ENCODE measurements at regions not wholly inside any gene's neighbourhood (a gene's known extent, or its start where the extent isn't known, plus 50 kb on each side); places are given as distances from the start of the nearest gene placed in this dataset.

DNA sequence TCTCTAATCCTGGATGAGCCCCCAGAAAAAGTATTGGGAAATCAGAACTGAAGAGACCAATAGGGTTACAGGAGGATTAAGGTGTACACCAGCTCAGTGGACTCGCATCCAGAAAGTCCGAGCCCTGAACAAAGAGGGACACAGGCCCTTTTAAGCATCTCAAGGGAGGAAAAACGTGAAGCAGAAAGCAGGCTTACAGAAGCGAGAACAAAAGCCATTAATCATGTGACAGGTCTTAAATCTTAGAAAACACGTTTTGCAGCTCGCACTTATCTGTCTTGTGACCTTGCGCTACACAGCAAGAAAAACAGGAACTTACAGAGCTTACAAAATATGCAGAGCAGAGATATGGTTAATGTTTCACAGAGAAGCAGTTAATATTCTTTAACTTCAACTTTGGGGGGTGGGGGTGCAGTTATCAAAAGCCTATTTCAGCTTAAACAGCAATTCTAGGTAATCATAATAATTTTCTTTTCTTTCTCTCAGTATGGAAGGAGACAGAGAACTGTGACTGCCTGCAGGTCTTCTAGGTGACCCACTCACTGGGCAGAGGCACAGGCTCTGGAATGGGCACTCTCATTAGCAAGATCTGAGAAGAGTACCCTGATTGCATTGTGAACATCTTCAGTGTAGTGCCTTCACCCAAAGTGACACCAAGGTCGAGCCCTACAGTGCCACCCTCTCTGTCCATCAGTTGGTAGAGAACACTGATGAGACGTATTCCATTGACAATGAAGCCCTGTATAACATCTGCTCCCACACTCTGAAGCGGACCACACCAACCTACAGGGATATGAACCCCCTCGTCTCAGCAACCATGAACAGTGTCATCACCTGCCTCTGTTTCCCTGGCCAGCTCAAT is 65.0 kb upstream of the MOCS1 start:
- TF ChIP-seq, protein P1, sequence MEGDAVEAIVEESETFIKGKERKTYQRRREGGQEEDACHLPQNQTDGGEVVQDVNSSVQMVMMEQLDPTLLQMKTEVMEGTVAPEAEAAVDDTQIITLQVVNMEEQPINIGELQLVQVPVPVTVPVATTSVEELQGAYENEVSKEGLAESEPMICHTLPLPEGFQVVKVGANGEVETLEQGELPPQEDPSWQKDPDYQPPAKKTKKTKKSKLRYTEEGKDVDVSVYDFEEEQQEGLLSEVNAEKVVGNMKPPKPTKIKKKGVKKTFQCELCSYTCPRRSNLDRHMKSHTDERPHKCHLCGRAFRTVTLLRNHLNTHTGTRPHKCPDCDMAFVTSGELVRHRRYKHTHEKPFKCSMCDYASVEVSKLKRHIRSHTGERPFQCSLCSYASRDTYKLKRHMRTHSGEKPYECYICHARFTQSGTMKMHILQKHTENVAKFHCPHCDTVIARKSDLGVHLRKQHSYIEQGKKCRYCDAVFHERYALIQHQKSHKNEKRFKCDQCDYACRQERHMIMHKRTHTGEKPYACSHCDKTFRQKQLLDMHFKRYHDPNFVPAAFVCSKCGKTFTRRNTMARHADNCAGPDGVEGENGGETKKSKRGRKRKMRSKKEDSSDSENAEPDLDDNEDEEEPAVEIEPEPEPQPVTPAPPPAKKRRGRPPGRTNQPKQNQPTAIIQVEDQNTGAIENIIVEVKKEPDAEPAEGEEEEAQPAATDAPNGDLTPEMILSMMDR (IDR thresholded peaks at IDR 0.05), result no peak
- WGBS, 3 donors, result 77 to 82% (median 79%) methylated on average over 11 of the region's 11 CpGs
- Histone ChIP-seq H3K27me3 (ENCODE audit: insufficient read depth in 3 of 3, low read length in 2 of 3) (no peaks in the 10 kb centered on the region), H3K36me3 (ENCODE audit: insufficient read depth in 1 of 2, low read depth in 1 of 2) (no peaks in the 10 kb centered on the region), H3K4me3 (no peak overlapping the region), H3K4me1 (no peaks in the 10 kb centered on the region), H3K9me3 (no peaks in the 10 kb centered on the region), H3K27ac (no peak overlapping the region)
- intact Hi-C loops (cut with DNase I), result no loop called here
- DNase-seq (no peak), ATAC-seq (no peak)

DNA sequence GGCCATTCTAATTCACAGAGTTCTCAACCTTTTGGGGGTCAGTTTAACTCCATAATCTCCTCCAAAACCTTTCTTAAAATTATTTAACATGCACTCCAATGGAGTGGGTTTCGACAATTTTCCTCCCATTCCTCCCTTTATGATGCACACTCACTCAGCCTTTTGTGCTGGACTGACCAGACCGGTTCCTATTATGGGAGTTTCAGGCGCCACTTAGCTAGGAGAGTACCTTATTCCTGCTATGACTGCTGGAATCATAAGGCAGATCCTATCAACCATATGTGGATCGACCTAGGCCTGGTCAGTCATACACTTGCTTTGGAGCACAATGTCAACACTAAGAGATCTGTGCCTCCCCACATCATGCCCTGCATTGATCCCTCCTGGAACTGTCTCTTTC is 63.9 kb upstream of the MOCS1 start:
- H3K27ac ChIP-seq, result no peak overlapping the region
- H3K4me3 ChIP-seq, result no peak overlapping the region
- intact Hi-C loops (cut with DNase I), result no loop called here
- no peaks in the 10 kb centered on the region for H3K4me1 ChIP-seq
- no peak for ATAC-seq
- DNase-seq, result no peak
- TF ChIP-seq, protein P1 (IDR thresholded peaks at IDR 0.05), result no peak
- H3K36me3 ChIP-seq (ENCODE audit: insufficient read depth in 1 of 2, low read depth in 1 of 2), result no peaks in the 10 kb centered on the region
- H3K9me3 ChIP-seq, result peaks cover 6% of the 10 kb centered on the region
- no peaks in the 10 kb centered on the region for H3K27me3 ChIP-seq (ENCODE audit: insufficient read depth in 3 of 3, low read length in 2 of 3)
- 88 to 95% (median 93%) methylated on average over 4 of the region's 4 CpGs for WGBS, 3 donors

DNA sequence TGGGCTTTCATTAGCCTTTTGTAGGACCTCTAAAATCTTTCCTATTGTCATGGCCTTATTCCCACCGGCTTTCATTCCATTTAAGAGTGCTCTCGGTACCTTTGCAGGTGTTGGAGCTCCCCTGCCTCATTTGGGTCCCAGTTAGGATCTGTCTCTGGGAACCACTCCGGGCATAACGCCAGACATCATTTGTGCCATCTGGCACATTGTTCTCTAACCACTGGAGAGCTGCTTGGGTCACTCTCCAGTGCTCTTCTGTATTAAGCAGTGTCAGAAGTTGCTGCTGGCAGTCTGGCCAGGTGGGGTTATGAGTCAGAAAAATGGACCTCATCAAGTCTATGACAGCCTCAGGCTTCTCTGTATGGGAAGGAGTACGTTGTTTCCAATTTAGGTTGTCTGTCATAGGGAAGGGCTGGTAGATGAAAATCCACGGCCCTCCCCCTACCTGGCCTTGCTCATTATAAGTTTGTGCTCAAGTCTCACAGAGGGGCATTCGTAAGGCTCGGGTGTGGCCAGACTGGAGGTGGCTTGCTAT is 62.9 kb upstream of the MOCS1 start:
- DNase-seq, result no peak
- TF ChIP-seq, protein P1 (IDR thresholded peaks at IDR 0.05), result no peak
- no peaks in the 10 kb centered on the region for H3K4me1 ChIP-seq
- 78 to 88% (median 79%) methylated on average over 8 of the region's 8 CpGs for WGBS, 3 donors
- peaks cover 15% of the 10 kb centered on the region for H3K9me3 ChIP-seq
- intact Hi-C loops (cut with DNase I), result no loop called here
- H3K27me3 ChIP-seq (ENCODE audit: insufficient read depth in 3 of 3, low read length in 2 of 3), result no peaks in the 10 kb centered on the region
- ATAC-seq, result no peak
- no peak overlapping the region for H3K27ac ChIP-seq
- H3K4me3 ChIP-seq, result no peak overlapping the region
- no peaks in the 10 kb centered on the region for H3K36me3 ChIP-seq (ENCODE audit: insufficient read depth in 1 of 2, low read depth in 1 of 2)

DNA sequence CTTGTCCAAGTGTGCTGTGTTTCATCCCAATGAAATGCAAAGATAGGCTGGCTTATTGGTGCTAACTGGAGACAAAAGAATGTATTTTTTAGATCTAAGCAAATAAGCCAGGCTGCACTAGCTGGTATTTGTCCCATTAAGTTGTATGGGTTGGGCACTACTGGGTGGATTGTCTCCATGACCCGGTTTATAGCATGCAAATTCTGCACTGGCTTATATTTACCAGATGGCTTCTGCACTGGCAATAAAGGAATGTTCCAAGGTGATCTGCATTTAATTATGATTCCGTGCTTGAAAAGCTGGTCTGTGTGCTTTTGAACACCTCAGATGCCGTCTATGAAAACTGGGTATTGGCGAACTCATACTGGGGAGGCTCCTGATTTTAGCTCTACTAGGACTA is 61.4 kb upstream of the MOCS1 start:
- 64 to 72% (median 68%) methylated on average over 4 of the region's 4 CpGs for WGBS, 3 donors
- TF ChIP-seq, protein P1 (IDR thresholded peaks at IDR 0.05), result no peak

More for the DNA sequence above, 61.4 kb upstream of the MOCS1 start:
- H3K36me3 ChIP-seq (ENCODE audit: insufficient read depth in 1 of 2, low read depth in 1 of 2), result no peaks in the 10 kb centered on the region
- DNase-seq (no peak), ATAC-seq (no peak)
- peaks cover 15% of the 10 kb centered on the region for H3K9me3 ChIP-seq
- no peak overlapping the region for H3K27ac ChIP-seq
- no peak overlapping the region for H3K4me3 ChIP-seq
- intact Hi-C loops (cut with DNase I), result no loop called here
- H3K27me3 ChIP-seq (ENCODE audit: insufficient read depth in 3 of 3, low read length in 2 of 3), result no peaks in the 10 kb centered on the region
- no peaks in the 10 kb centered on the region for H3K4me1 ChIP-seq

Measured in psoas muscle (tissue), 7 donors.